GM03348 (cell line): ENCODE measurements at regions not wholly inside any gene's neighbourhood (a gene's known extent, or its start where the extent isn't known, plus 50 kb on each side); places are given as distances from the start of the nearest gene placed in this dataset.

Experiments used
- DNase-seq: peaks from one replicate; pipeline ENCODE4 v3.0.0; 2012; ENCODE audit warnings: low spot score

DNA sequence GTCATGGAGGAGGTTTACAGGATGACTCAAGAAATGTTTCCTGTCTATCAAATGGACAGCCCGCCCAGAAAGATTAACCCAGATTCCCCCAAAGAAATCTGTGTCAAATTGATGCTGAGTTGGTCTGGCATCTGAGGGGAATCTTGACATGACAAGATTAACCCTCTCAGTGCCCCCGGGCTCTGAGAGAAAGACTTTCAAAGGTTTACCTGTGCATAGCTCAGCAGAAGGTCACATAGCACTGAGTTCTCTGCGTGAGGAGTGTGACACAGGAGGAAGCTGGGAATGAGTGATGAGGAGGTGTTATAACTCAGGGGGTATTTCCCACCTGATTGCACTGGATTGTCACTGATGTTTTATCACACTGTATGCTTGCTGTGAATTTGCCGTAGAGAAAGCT lies 601.2 kb downstream of the DHX35 start:
- no peak for DNase-seq

DNA sequence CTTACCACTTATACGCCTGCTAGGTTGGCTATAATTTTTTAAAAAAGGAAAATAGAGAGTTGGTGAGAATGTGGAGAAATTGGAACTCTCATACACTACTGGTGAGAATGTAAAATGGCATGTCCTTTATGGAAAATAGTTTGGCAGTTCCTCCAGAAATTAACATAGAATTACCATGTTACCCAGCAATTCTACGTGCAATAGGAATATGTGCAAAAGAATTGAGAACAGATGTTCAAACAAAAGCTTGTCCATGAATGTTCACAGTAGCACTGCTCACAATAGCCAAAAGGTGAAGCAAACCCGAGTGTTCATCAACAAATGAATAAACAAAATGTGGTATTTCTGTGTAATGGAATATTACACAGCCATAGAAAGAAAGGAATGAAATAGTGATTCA lies 592.2 kb downstream of the DHX35 start:
- no peak for DNase-seq

- no peak for DNase-seq
Observed at GRCh38 chr20:39553120-39553519, 591.0 kb downstream of the DHX35 start.

- no peak for DNase-seq
Observed at GRCh38 chr20:39549733-39550132, 587.6 kb downstream of the DHX35 start.

DNA sequence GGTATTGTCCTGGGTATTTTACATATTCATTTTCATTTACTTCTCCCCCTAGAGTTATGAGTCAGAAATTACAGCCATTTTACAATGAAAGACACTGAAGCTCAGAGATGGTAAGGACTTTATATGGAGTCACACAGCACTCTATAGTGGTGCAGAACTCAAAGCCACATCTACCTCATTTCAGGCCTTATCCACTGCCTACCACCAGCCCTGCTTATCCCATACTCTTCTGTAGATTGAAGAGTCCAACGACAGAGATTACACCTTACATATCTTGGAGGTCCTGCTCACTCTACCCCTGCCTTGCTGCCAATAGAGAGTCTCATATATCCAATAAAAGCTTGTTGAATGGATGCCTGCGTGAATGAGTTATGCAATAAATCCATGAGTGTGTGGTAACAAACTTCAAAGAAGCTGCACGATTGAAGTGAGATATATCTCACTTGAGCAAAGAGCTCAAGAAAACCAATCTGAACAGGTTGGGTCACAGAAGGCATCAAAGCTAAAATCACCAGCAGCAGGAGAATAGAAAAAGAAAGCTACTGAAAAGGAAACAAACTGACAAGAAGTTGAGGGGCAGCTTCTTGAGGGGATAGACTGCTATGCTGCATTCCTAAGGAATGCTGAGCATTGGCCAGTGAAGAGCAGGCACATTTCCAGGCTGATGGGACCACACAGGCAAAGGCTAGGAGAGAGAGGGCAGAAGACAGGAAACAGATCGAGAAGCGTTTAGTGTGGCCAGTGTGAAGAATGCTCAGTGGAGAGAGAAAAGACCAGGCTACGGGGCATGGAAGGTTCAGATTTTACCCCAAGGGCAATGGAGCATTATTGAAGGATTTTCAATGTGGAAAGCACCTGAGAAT lies 585.6 kb downstream of the DHX35 start:
- DNase-seq: no peak

- no peak for DNase-seq
Observed at GRCh38 chr20:39541136-39541803, 579.1 kb downstream of the DHX35 start.

DNA sequence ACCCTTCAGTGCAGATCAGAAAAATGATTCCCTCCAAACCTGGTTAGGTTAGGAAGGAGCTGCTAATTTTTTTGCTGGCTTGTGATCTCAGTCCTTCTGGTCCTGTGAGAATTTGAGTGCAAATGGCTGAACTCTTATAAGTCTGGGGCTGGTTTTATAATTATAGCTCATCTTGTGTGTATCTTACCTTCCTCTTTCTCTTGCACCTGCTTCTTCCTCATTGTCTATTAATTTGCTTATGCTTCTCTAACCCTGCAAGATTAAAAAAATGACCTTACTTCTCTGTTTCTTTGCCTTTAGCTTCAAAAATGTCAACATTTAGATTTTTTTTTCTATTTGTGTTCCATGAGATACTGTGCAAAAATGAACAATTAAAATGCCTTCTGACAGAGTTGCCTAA lies 576.2 kb downstream of the DHX35 start:
- no peak for DNase-seq

DNA sequence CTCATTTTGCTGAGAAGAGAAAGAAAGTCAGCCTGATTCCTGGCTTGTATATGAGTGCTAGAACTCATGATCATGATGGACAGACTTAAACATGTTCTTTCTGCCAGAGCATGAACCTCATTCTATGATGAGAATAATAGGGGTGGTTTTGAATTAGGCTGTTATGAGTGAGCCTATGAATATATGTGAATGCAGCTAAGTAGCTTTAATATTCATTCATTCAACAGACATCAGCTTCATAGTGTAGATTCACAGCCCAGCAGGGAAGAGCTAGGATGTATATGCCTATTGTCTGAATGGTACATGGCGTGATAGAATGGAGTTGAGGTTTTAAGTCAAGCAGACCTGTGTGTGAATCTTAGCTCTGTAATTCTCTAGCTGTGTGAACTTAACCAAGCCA lies 573.2 kb downstream of the DHX35 start:
- DNase-seq: no peak

GRCh38 chr20:39534846-39535245 lies 572.7 kb downstream of the DHX35 start:
- DNase-seq: no peak

DNA sequence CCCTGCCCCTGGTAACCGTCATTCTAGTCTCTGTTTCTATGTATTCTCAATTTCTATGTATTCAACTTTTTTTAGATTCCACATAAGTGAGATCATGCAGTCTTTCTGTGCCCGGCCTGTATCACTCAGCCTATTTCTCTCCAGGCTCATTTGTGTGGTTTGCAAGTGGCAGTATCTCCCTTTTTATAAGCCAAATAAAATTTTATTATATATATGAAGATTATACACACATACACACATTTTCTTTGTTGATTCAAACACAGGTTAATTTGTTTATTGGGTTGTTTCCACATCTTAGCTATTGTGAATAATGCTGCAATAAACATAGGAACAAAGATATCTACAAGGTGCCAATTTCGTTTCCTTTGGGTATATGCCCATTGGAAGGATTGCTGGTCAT lies 571.7 kb downstream of the DHX35 start:
- DNase-seq: no peak

DNA sequence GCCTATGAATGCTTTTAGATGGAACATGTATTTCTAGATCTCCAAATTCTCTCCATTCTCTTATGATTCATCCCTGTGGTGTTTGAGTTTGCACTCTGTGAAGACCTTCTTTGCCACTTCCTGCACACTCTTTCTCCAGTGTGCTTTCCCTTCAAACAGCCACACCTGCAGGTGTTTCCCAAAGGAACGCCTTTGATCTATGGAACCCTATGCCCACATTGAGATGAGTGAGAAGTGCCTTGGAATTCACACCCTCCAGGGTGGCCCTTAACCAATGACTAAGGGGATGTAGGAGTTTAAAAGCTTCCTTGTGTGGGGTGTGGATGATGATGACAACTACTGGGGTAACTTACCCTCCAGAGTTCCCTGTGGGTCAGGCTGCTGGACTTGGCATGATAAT lies 570.1 kb downstream of the DHX35 start:
- DNase-seq: no peak

DNA sequence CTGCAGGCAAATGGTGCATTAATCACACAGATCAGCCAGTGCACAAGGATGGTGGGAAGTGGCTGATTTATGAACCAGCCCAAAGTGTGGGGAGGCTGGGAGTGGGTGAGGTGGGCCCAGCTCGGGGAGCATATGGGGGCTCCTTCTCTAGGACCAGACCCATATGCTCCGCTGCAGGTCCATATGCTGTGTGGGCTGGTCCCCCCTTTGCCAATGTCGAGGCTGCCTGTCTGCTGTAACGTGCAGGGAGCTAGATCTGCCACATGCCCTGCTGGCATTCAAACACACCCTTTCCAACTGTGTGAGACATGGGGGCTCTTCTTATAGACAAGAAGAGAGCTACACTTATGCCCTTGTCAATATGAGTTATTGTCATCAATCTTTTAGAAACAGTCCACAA lies 566.3 kb downstream of the DHX35 start:
- DNase-seq: no peak

GRCh38 chr20:39524371-39524911 lies 562.3 kb downstream of the DHX35 start:
- DNase-seq: no peak

- no peak for DNase-seq
Observed at GRCh38 chr20:39523405-39523804, 561.3 kb downstream of the DHX35 start.

GRCh38 chr20:39518654-39519053 lies 556.5 kb downstream of the DHX35 start:
- DNase-seq: no peak

GRCh38 chr20:39516964-39517363 lies 554.8 kb downstream of the DHX35 start:
- DNase-seq: no peak

DNA sequence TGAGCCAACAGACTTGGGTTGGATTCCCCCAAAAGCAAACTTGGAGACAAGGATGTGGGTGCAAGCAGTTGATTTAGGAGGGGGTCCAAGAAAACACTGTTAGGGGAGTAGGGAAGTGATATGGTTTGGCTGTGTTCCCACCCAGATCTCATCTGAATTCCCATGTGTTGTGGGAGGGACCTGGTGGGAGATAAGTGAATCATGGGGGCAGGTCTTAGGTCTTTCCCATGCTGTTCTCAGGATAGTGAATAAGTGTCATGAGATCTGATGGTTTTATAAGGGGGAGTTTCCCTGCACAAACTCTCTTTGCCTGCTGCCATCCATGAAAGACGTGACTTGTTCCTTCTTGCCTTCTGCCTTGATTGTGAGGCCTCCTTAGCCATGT lies 542.6 kb downstream of the DHX35 start:
- no peak for DNase-seq

GRCh38 chr20:39503902-39504709 lies 542.0 kb downstream of the DHX35 start:
- DNase-seq: no peak

DNA sequence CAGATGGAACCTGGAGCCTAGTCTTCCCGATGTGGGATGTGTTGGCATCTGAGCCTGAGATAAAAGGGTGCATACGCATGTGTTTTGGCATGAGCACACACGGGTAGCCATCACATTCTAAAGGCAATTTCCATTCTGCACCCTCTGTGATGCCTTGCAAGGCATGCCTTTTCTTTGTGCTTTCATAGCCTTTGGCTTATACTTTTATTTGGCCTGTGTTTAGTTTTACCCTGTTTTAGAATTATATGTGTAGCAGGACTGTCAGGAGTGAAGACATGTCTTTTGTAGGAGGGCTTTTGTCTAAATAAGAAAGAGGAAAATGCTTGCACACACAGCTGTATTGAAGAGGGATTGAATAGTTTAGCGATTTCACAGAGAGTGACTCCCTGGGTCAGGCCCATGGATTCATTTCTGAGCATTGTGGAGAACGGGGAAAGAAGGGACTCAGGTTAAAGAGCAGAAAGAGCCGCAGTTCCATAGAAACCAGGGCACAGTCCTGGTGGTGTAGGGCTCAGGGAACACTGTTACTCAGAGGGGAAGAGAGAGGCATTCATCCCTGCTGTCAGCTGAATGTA lies 530.2 kb downstream of the DHX35 start:
- DNase-seq: no peak

DNA sequence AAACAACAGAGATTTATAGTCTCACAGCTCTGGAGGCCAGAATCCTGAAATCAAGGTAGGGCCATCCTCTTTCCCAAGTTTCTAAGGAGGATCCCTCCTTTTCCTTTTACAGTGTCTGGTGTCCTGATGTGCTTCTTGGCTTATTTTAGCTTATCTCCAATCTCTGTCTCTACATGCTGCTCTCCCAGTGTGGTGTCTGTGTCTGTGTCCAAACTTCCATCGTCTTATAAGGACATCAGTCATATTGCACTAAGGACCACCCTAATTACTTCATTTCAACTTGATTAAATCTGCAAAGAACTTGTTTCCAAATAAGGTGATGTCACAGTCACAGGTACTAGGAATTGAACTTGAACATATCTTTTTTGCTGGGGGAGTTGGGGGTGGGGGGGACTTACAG lies 529.6 kb downstream of the DHX35 start:
- no peak for DNase-seq

GRCh38 chr20:39489986-39490560 lies 527.9 kb downstream of the DHX35 start:
- DNase-seq: no peak
